ENCODE measurements at regions not wholly inside any gene's neighbourhood (a gene's known extent, or its start where the extent isn't known, plus 50 kb on each side); places are given as distances from the start of the nearest gene placed in this dataset.

- TF ChIP-seq GABPA (tag; conservative IDR thresholded peaks at IDR 0.05; ENCODE audit: low read depth) (no peak), REST (IDR thresholded peaks at IDR 0.05; ENCODE audit: borderline replicate concordance) (no peak), REST (CRISPR knock-in tag; IDR thresholded peaks at IDR 0.05; ENCODE audit: low read depth) (no peak), ZNF143 (CRISPR knock-in tag; IDR thresholded peaks at IDR 0.05) (no peak), MAX (CRISPR knock-in tag; IDR thresholded peaks at IDR 0.05) (no peak), BCLAF1 (IDR thresholded peaks at IDR 0.05; ENCODE audit: borderline replicate concordance in 1 of 2, control insufficient read depth in 1 of 2, low read depth in 2 of 2, low read length in 1 of 2) (no peak), RBM14 (IDR thresholded peaks at IDR 0.05; ENCODE audit: borderline replicate concordance, insufficient read depth, low read depth, low read length) (no peak), PCBP1 (IDR thresholded peaks at IDR 0.05; ENCODE audit: low read depth, low read length, poor library complexity, severe bottlenecking) (no peak), ZNF121 (CRISPR knock-in tag; conservative IDR thresholded peaks at IDR 0.05) (no peak), TRIM25 (IDR thresholded peaks at IDR 0.05; ENCODE audit: borderline replicate concordance) (no peak), ERF (CRISPR knock-in tag; IDR thresholded peaks at IDR 0.05) (no peak)
- TF ChIP-seq, protein P1, sequence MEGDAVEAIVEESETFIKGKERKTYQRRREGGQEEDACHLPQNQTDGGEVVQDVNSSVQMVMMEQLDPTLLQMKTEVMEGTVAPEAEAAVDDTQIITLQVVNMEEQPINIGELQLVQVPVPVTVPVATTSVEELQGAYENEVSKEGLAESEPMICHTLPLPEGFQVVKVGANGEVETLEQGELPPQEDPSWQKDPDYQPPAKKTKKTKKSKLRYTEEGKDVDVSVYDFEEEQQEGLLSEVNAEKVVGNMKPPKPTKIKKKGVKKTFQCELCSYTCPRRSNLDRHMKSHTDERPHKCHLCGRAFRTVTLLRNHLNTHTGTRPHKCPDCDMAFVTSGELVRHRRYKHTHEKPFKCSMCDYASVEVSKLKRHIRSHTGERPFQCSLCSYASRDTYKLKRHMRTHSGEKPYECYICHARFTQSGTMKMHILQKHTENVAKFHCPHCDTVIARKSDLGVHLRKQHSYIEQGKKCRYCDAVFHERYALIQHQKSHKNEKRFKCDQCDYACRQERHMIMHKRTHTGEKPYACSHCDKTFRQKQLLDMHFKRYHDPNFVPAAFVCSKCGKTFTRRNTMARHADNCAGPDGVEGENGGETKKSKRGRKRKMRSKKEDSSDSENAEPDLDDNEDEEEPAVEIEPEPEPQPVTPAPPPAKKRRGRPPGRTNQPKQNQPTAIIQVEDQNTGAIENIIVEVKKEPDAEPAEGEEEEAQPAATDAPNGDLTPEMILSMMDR (IDR thresholded peaks at IDR 0.05 in 2 of 3, conservative IDR thresholded peaks at IDR 0.05 in 1 of 3; ENCODE audit: insufficient read depth in 2 of 3, low read depth in 1 of 3, low read length in 3 of 3) = no peak
Observed at GRCh38 chr15:70501849-70502248, 261.5 kb downstream of the UACA start.
